Endothelial cell of umbilical vein (primary cell): ENCODE measurements at regions not wholly inside any gene's neighbourhood (a gene's known extent, or its start where the extent isn't known, plus 50 kb on each side); places are given as distances from the start of the nearest gene placed in this dataset.
A peak's percentile ranks its signal among the peaks of the same experiment; 100 is the strongest.

Source experiments
- BruUV-seq: library from RNA; stranded (reverse); fragments of 400-500 nt; replicated peaks from 2 replicates; lab custom pipeline; 2021; lab: Mats Ljungman, UMichigan
- CTCF ChIA-PET: fragments of 300-600, 350-600 bp; sonication (Branson Sonifier 250); formaldehyde crosslinking; loops from one replicate; lab custom pipeline; 2021; ENCODE audit warnings: antibody characterized with exemption, inconsistent platforms; lab: Charles Lee
- POLR2A ChIA-PET: fragments of 300-600, 350-600 bp; sonication (Branson Sonifier 250); formaldehyde crosslinking; loops from one replicate; lab custom pipeline; 2021; ENCODE audit warnings: antibody characterized with exemption, inconsistent platforms; lab: Charles Lee
- DNase-seq: peaks from one replicate; pipeline ENCODE4 v3.0.0-alpha.2; 2011; ENCODE audit warnings: low read depth, low spot score
- FAIRE-seq: peaks from 2 replicates; lab custom pipeline; 2011; peaks lifted over from hg19 to GRCh38; lab: Jason Lieb, UNC
- H2AFZ ChIP-seq: 2 replicates; pipeline ENCODE4 v1.6.0; 2012; ENCODE audit warnings: low read depth, low read length, control low read depth, inconsistent platforms
- H3K27ac ChIP-seq: 2 replicates; pipeline ENCODE4 v1.5.1; 2011; ENCODE audit warnings: low read depth, mild to moderate bottlenecking, control low read depth, low read length, moderate library complexity; ENCODE audit not compliant: insufficient read depth
- H3K27me3 ChIP-seq, 2 experiments: 2 replicates each; pipeline versions ENCODE4 v1.6.0 to v1.6.1; 2011; ENCODE audit warnings: low read length in 2 of 2, mixed read lengths in 1 of 2; ENCODE audit not compliant: control insufficient read depth in 2 of 2, insufficient read depth in 2 of 2
- H3K36me3 ChIP-seq, 2 experiments: 2 replicates in 1 of 2; 3 replicates in 1 of 2; pipeline ENCODE4 v1.5.1; 2011; ENCODE audit warnings: low read length in 2 of 2, mild to moderate bottlenecking in 1 of 2, moderate library complexity in 1 of 2; ENCODE audit not compliant: control insufficient read depth in 2 of 2, insufficient read depth in 2 of 2; ENCODE audit errors: extremely low read depth in 1 of 2
- H3K4me1 ChIP-seq: 3 replicates; pipeline ENCODE4 v1.5.1; 2011; ENCODE audit warnings: mild to moderate bottlenecking, low read length; ENCODE audit not compliant: control insufficient read depth, insufficient read depth; ENCODE audit errors: extremely low read depth
- H3K4me2 ChIP-seq: 2 replicates; pipeline ENCODE4 v1.6.1; 2011; ENCODE audit warnings: low read length, control low read depth, mixed read lengths; ENCODE audit not compliant: insufficient read depth
- H3K4me3 ChIP-seq, 3 experiments: fragments of 200-600 bp in 1 of 3; sonication (generic), shearing (Covaris generic) in 1 of 3; replicated peaks in 1 of 3; 2 replicates each; pipeline ENCODE4 v1.5.1; 2011 to 2016; ENCODE audit warnings: control low read depth in 3 of 3, low read length in 3 of 3, mild to moderate bottlenecking in 2 of 3, inconsistent platforms in 1 of 3, low read depth in 1 of 3, moderate library complexity in 1 of 3; ENCODE audit not compliant: insufficient read depth in 1 of 3
- H3K79me2 ChIP-seq: 2 replicates; pipeline ENCODE4 v1.6.0; 2012; ENCODE audit warnings: low read length, inconsistent platforms; ENCODE audit not compliant: control insufficient read depth, insufficient read depth
- H3K9ac ChIP-seq: replicated peaks from 2 replicates; pipeline ENCODE3; 2011; ENCODE audit warnings: low read length, control low read depth; ENCODE audit not compliant: insufficient read depth; ENCODE audit errors: extremely low read depth
- H3K9me1 ChIP-seq: replicated peaks from 3 replicates; pipeline ENCODE4 v1.6.0; 2011; ENCODE audit warnings: mild to moderate bottlenecking, low read length; ENCODE audit not compliant: control insufficient read depth, insufficient read depth; ENCODE audit errors: extremely low read depth
- H3K9me3 ChIP-seq: replicated peaks from 2 replicates; pipeline ENCODE4 v1.5.1; 2012; ENCODE audit warnings: low read length, inconsistent platforms; ENCODE audit not compliant: control insufficient read depth, insufficient read depth
- H4K20me1 ChIP-seq: replicated peaks from 2 replicates; pipeline ENCODE3; 2011; ENCODE audit warnings: mild to moderate bottlenecking, low read length; ENCODE audit not compliant: control insufficient read depth, insufficient read depth; ENCODE audit errors: extremely low read depth
- EZH2 ChIP-seq: IDR thresholded peaks from 2 replicates; pipeline ENCODE4 v1.6.1; 2012; ENCODE audit warnings: borderline replicate concordance, low read depth, mild to moderate bottlenecking, moderate library complexity, low read length, inconsistent platforms; ENCODE audit not compliant: severe bottlenecking
- FOS ChIP-seq: IDR thresholded peaks from 2 replicates; pipeline ENCODE4 v1.6.1; 2011; ENCODE audit warnings: mild to moderate bottlenecking, low read length, moderate library complexity, borderline replicate concordance; ENCODE audit not compliant: insufficient read depth
- GATA2 ChIP-seq: IDR thresholded peaks from 2 replicates; pipeline ENCODE4 v1.7.0; 2011; ENCODE audit warnings: low read depth, mild to moderate bottlenecking, moderate library complexity, mixed read lengths, low read length; ENCODE audit not compliant: insufficient read length, insufficient read depth
- JUN ChIP-seq: IDR thresholded peaks from 2 replicates; pipeline ENCODE4 v1.6.1; 2011; ENCODE audit warnings: borderline replicate concordance, low read depth; ENCODE audit not compliant: insufficient read length, insufficient read depth
- MYC ChIP-seq: IDR thresholded peaks from one replicate; pipeline ENCODE4 v1.6.1; 2011; ENCODE audit warnings: mild to moderate bottlenecking, low read depth, low read length
- POLR2A ChIP-seq: IDR thresholded peaks from 2 replicates; pipeline ENCODE4 v1.6.1; 2012; ENCODE audit warnings: low read depth, mild to moderate bottlenecking, control low read depth, low read length
- POLR2AphosphoS5 ChIP-seq: IDR thresholded peaks from 2 replicates; pipeline ENCODE4 v1.6.1; 2012; ENCODE audit warnings: low read depth, mild to moderate bottlenecking, control low read depth, low read length, moderate library complexity; ENCODE audit not compliant: insufficient read depth
- dilution Hi-C: fragments of 300-500 bp; cut with MboI; formaldehyde crosslinking; loops from one replicate; pipeline ENCODE4 v1.15.0; 2019; ENCODE audit warnings: low sequenced_read_pairs; ENCODE audit not compliant: extremely low pct_ligation_motif_present
- intact Hi-C: fragments of 100-400 bp; cut with micrococcal nuclease; formaldehyde crosslinking; loops from one replicate; pipeline ENCODE4 v1.10.0; 2022
- TF ChIP-seq, protein P1 (sequence below), 2 donors: IDR thresholded peaks; 1 replicate in 1 of 2; 2 replicates in 1 of 2; pipeline ENCODE4 v1.5.1; 2011; ENCODE audit warnings: low read length in 2 of 2, mild to moderate bottlenecking in 2 of 2, moderate library complexity in 2 of 2, control low read depth in 1 of 2, inconsistent platforms in 1 of 2, low read depth in 1 of 2; ENCODE audit not compliant: insufficient read depth in 1 of 2; ENCODE audit errors: extremely low read depth in 1 of 2
- TF ChIP-seq, protein P2 (sequence below): IDR thresholded peaks from 2 replicates; pipeline ENCODE4 v1.6.1; 2011; ENCODE audit not compliant: insufficient read depth, insufficient read length

DNA sequence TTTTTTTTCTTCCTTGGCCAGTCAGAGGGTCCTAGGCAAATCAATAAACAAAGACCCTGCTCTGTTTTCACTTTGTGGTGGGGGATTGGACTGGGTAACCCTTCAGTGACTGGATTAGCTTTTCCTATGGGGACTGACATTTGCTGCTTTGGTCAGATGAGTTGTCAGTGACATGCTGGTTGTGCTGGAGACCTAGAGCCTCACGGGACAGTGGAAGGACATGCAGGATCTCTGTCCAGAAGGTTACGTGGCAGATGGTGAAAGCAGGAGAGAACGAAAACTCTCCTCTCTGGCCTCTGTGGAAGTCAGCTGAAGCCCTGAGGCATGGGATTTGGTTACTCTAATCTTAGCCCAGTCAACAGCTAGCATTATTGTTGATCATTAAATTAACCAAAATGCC lies 90.0 kb upstream of the BMPER start:
- TF ChIP-seq MYC (no peak), JUN (no peak), GATA2 (no peak), POLR2A (no peak), POLR2AphosphoS5 (no peak), FOS (no peak), EZH2 (no peak)
- TF ChIP-seq, protein P1, sequence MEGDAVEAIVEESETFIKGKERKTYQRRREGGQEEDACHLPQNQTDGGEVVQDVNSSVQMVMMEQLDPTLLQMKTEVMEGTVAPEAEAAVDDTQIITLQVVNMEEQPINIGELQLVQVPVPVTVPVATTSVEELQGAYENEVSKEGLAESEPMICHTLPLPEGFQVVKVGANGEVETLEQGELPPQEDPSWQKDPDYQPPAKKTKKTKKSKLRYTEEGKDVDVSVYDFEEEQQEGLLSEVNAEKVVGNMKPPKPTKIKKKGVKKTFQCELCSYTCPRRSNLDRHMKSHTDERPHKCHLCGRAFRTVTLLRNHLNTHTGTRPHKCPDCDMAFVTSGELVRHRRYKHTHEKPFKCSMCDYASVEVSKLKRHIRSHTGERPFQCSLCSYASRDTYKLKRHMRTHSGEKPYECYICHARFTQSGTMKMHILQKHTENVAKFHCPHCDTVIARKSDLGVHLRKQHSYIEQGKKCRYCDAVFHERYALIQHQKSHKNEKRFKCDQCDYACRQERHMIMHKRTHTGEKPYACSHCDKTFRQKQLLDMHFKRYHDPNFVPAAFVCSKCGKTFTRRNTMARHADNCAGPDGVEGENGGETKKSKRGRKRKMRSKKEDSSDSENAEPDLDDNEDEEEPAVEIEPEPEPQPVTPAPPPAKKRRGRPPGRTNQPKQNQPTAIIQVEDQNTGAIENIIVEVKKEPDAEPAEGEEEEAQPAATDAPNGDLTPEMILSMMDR (IDR thresholded peaks at IDR 0.05; ENCODE audit: extremely low read depth in 1 of 2, insufficient read depth in 1 of 2, low read depth in 1 of 2, low read length in 2 of 2) = no peak
- TF ChIP-seq, protein P2, sequence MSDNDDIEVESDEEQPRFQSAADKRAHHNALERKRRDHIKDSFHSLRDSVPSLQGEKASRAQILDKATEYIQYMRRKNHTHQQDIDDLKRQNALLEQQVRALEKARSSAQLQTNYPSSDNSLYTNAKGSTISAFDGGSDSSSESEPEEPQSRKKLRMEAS = no peak
- Histone ChIP-seq H3K9ac (no peak overlapping the region), H3K4me2 (peak overlapping the region; percentile 89), H4K20me1 (no peaks in the 10 kb centered on the region), H3K4me1 (peaks cover 13% of the 10 kb centered on the region), H3K27me3 (no peaks in the 10 kb centered on the region), H2AFZ (peak overlapping the region; percentile 99), H3K9me3 (no peaks in the 10 kb centered on the region), H3K4me3 (no peak overlapping the region), H3K79me2 (no peaks in the 10 kb centered on the region), H3K27ac (no peak overlapping the region), H3K9me1 (no peaks in the 10 kb centered on the region), H3K36me3 (no peaks in the 10 kb centered on the region)
- DNase-seq (no peak), FAIRE-seq (no peak)
- dilution Hi-C loops (no loop called here), intact Hi-C loops (no loop called here)
- ChIA-PET POLR2A (no interaction called here), CTCF (interaction anchor here (1.2 to 1.6 kb wide), 2 partner anchors 9 to 118 kb away, joined by 3 read pairs; no protein-coding TSS in a partner anchor)
- no TSS peak for BruUV-seq
